ENCODE measurements at regions not wholly inside any gene's neighbourhood (a gene's known extent, or its start where the extent isn't known, plus 50 kb on each side); places are given as distances from the start of the nearest gene placed in this dataset.

DNA sequence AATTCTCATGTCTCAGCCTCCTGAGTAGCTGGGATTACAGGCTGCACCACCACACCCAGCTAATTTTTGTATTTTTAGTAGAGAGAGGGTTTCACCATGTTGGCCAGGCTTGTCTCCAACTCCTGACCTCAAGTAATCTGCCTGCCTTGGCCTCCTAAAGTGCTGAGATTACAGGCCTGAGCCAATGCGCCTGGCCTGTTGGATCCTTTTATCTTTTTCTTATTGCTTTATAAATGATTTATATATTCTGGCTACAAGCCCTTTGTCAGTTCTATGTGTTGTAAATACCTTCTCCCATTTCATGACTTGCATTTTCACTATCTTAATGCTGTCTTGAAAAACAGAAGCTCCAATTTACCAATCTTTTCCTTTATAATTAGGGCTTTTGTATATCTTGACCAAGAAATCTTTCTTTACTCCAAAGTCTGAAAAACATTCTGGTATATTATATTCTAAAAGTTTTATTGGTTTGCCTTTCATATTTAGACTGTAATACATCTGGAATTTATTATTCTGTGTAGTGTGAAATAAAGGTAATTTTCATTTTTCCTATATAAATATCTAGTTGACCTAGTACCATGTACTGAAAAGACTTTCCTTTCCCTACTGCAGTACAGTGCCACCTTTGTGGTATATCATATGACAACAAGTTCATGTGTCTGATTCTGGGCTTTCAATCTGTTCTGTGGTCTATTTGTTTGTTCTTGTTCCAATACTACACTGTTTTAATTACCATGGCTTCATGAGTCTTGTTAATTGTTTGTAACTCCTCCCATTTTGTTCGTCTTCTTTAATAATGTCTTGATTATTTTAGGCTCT is 52.9 kb upstream of the RNU6-1 start:
- no peak for DNase-seq (ENCODE audit: low read depth)

DNA sequence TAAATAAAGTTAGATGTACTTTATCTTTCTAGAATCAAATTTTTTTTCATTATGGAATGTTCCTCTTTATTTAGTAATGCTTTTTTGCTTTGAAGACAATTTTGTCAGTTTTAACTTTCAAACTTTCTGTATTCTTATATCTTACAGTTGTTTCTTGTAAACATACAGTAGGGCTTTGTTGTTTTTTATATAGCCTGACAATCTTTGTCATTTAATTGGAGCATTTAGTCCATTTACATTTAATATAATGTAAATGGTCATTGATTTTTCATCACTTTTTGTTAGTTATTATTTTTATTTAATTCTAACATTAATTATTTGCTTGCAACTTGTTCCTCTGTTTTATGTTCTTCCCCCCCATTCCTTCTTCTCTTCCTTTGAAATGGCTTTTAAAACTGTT is 55.4 kb upstream of the RNU6-1 start:
- no peak for DNase-seq (ENCODE audit: low read depth)

DNA sequence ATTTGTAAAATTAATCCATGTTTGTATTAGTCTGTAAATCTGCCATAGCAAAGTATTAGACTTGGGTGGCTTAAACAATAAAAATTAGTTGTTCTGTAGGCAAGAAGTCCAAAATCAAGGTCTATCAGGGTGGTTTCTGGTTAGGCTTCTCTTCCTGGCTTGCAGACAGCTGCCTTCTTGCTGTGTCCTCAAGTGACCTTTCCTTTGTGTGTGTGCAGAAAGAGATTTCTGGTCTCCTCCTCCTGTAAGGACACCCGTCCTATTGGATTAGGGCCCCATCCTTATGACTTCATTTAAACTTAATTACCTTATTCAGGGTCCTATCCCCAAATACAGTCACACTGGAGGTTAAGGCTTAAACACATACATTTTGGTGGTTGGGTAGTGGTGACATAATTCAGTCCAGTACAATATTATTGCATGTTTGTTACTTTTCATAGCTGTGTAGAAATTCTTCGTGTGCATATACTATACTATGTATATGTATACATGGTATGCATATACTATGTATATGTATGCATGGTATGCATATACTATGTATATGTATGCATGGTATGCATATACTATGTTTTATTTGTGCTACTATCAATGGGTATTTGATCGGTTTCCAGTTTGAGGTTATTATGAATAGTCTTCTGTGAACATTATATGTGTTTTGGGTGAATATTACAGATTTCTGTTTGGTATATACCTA is 57.9 kb upstream of the RNU6-1 start:
- DNase-seq (ENCODE audit: low read depth), result no peak

DNA sequence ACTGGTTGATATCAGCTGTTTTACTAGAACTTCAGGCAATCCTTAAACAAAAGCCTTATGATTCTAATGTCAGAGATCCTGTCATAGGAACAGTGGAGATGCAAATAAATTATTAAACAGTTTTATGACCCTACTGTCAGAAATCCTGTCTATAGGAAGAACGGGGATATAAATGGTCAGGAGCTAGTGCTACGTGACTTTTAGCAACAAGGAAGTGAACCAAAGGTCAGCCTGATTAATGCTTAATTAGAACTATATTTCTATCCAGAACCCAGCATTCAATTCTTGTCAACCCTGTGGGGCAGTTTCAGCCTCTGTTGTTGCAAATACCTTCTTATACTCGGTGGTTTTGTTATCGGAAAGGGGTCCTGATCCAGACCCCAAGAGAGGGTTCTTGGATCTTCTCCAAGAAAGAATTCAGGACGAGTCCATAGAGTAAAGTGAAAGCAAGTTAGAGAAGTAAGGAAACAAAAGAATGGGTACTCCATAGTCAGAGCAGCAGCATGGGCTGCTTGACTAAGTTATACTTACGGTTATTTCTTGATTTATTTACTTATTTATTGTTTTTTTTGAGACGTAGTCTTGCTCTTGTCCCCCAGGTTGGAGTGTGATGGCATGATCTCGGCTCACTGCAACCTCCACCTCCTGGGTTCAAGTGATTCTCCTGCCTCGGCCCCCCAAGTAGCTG is 59.9 kb upstream of the RNU6-1 start:
- no peak for DNase-seq (ENCODE audit: low read depth)

DNA sequence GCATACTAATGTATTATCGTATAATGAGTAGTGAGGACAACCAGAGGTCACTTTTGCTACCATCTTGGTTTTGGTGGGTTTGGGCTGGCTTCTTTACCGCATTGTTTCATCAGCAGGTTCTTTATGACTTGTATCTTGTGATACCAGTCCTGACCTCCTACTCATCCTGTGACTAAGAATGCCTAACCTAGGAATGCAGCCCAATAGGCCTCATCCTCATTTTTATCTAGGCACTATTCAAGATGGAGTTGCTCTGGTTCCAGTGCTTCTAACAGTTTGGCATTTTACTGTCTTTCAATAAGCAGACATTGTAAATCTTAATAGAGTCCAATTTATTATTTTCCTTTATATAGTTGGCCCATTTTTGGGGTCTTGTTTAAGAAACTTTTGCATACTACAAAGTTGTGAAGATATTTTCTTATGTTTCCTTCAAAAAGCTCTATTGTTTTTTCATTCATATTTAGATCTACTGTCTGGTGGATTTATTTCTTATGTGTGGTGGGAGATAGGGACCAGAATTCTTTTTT is 60.8 kb upstream of the RNU6-1 start:
- peak; percentile 17 for DNase-seq (ENCODE audit: low read depth)

DNA sequence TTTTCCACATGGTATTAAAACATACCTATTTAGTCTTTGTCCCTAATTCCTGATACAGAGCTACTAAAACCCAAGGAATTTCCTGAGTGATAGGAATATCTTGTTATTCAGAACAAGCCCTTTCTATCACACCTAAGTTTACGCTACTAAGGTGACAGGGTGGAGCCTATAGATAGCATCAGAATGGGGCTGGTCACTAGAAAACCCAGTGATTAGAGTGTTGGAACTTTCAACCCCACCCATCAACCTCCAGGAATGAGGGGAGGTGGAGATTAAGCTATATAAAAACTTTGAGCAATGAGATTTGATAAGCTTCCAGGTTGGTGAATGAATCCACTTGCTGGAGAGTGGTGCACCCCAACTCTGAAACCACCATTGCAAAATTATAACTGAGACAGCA is 62.1 kb upstream of the RNU6-1 start:
- no peak for DNase-seq (ENCODE audit: low read depth)

DNA sequence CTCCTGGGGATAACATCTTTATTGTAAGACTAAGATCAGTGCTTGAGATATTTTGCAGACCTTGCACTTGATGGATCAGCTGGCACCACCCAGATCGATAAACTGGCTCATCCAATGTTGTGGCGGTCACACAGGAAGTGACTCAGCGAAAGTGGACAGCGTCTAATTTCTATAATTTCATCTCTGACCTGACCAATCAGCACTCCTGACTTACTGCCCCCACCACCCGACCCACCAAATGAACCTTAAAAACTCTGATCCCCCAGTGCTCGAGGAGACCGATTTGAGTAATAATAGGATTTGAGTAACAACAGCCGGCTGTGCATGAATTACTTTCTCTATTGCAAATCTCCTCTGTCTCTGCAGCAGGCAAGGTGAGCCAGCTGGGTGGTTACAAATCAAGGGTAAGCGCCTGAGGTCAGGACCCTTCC is 62.7 kb upstream of the RNU6-1 start:
- DNase-seq (ENCODE audit: low read depth), result no peak

DNA sequence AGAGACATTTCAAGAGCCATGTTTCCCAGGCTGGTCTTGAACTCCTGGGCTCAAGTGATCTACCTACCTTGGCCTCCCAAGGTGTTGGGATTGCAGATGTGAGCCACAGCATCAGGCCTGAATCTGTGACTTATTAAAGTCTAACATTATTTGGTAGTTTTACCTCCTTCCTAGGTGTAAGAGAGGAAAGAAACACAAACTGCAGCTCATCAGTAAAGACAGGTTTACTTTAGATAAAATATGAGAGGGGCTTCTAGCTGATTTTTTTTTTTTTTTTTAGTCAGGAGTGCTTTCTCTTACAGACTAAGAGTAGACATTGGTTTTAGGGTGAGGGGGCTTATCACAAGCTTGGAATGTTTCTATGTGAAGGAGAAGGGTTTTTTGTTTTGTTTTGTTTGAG is 63.9 kb upstream of the RNU6-1 start:
- DNase-seq (ENCODE audit: low read depth), result no peak

DNA sequence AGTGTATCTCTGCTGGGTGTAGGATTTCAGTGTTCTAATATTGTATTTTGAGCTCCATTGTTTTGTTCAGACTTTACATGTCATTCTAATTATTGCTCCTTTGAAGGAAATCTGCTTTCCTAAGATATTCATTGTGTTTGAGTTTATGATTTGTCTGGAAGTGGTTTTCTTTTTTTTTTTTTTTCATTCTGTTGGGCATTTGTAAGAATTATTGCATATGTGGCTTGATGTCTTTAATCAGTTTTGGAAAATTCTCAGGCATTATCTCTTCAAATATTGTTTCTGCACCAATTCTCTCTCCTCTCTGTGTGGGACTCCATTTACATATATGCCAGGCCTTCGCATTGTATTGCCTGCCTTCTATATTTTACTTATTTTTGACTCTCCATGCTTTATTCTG is 65.8 kb upstream of the RNU6-1 start:
- DNase-seq (ENCODE audit: low read depth), result no peak

DNA sequence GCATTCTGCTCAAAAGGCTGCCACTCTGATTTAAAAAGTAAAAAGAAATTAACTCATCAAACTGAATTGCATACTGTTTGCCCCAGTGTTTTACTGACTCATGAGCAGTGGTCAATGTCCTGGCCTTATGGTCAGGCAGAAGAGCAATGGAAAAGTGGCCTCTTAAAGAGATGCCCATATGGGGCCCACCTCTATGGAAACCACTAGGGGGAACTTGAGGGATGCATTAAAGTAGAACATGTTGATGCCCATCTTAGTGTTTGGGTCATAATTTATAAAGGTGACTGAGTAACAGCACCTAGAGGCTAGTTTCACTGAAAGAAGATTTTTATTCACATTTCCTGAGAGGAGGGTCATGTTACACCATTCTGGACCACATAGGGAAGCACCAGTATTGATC is 66.5 kb upstream of the RNU6-1 start:
- DNase-seq (ENCODE audit: low read depth), result no peak

DNA sequence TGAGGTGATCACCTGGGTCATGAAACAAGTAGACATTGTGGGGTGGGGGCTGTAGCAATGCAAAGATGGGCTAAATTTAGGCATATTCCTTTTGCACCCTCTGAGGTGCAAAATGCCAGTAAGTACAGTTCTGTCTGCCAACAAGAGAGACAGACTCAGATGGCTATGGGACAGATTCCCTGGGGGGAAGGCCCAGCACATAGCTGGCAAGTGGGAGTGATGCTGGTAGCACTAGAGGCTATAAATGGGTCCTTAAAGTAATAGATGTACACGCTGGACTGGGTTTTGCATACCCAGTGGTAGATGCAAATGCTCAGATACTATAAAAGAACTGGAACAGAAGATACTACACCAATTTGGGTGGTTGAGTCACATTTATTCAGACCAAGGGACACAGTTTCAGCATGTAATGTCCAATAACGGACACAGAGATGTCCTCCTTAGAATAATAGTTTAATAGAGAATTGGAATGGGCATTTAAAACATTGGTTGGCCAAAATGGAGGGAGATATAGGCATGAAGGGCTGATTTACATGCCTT is 67.4 kb upstream of the RNU6-1 start:
- DNase-seq (ENCODE audit: low read depth), result no peak

DNA sequence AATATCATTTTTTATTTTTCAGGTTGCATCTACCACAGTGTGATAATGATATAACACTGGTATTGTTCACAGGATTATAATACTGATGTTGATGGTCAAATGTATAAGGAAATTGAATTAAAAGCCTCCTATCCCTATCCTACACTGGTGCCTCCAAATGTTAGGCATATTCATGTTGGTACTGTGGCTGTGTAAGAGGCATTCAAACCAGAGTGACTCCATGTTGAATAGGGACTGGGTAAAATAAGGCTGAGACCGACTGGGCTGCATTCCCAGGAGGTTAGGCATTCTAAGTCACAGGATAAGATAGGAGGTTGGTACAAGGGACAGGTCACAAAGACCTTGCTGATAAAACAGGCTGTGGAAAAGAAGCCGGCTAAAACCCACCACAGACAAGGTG is 68.9 kb upstream of the RNU6-1 start:
- DNase-seq (ENCODE audit: low read depth), result no peak

DNA sequence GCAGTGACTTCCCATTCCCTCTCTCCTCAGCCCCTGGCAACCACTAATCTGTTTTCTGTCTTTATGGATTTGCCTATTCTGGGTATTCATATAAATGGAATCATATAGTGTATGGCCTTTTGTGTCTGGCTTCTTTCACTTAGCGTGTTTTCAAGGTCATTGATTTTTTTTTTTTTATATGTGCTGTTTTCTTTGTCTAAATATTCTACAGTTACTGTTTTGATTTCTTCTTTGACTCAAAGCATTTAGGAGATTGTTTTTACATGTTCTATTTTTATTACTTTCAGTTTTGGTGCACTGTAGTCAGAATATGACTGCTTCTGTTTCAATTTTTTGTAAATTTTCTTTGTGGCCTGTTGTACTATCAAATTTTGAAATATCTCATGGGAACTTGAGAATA is 71.9 kb upstream of the RNU6-1 start:
- DNase-seq (ENCODE audit: low read depth), result no peak

DNA sequence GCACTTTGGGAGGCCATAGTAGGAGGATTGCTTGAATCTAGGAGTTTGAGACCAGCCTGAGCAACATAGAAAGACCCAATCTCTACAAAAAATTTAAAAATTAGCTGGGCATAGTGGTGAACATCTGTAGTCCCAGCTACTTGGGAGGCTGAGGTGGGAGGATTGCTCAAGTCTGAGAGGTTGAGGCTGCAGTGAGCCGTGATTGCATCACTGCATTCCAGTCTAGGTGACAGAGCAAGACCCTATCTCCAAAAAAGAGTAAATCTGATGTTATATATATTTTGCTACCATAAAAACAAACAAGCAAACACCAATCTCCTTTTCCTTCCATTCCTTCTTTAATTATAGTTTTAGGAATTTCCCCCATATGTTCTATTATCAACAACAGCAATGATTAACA is 74.2 kb upstream of the RNU6-1 start:
- no peak for DNase-seq (ENCODE audit: low read depth)

DNA sequence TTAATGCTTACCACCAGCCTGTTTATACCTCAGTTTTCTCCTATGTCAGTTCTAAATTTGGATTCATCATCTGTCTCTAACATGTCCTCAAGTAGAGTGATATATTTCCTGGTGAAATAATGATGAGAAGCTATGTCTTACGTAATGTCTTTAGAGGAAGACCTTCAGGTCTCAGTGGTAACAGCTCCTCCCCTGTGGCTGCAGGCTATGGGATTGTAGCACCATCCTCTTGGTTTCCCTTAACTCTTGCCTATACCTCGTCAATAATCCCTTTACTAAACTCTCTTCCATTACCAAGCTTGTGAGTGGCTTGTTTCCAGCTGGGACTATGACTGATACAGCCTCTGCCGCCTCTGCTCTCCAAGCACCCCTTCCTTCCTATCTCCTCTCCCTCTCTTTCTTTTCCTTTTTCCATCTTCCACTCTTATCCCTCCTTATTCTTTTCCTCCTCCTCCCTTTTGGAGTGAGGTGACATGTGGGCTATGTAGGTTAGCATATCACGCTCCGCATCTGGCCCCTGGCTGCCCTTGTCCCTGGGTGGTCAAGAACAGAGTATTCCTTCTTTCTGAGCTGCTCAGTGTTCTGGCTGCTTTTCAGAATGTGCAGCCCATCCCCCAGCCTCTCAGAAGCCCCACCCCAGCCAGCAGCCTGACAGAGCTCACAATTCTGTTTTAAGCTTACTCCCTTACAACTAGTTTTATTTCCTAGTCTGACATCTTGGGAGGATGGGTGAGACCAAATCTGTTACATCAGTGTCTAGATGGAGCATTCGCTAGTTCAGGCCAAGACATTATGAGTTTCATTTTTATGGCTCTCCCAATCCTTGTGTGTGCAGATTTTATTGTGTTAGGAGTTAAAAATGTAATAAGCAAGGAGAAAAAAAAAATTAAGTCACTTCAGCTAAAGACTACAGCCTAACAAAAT is 75.0 kb upstream of the RNU6-1 start:
- DNase-seq (ENCODE audit: low read depth), result no peak

DNA sequence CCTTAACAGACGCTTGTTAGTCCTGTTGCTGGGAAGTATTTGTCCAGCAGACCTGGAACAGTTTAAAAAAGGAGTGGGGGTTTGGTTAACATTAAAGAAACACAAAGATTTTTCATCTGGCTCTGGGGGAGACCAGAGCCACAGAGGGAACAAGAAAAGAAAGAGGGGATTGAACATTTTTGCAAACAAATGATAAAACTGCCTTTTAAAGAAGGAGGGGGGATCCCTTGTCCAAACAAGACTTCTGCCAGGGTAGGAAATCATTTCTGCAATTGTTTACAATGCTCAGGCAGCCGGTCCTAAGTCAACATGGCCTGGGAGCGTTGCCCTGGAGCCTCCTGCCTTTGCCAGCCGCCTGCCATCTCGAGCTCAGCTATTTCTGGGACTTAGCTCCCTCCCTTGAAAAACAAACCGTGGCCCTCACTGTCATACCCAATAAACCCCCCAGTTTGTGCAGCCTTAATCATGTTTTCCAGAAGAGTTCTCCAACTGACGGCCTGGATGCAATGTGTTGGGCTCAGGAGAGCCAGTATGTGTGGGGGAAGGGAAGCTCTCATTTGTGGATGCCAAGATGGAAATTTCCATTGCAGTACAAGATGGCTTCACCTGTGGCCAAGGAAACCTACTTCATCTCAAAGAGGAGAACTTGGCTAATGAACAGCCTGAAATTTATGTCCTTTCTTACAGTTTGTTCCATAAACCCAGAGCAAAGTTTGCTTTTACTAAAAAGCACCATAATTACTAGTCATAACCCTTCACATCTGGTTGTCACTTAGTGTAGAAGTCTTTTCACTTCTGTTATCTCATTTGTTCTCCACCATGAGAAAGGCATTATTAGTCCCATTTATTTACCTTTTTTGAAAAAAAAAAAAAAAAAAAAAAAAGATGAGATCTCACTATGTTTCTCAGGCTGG is 75.9 kb upstream of the RNU6-1 start:
- DNase-seq (ENCODE audit: low read depth), result no peak

DNA sequence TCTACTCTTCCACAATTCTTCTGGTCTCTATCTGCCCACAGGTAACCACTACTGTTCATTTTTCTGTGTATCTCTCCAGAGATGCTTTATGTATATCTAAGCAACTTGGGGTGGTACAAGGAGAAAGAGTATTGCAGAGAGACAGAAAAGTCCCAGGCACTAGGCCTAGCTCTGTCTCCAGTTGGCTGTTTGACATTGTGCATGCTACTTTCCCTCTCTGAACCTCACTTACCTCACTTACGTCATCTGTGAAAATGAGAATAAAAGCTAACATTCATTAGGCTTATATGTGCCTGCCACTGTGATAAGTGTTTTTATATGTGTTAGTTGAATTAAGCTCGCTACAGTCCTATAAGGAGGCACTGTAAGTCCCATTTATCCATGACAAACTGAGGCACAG is 76.7 kb upstream of the RNU6-1 start:
- DNase-seq (ENCODE audit: low read depth), result no peak

DNA sequence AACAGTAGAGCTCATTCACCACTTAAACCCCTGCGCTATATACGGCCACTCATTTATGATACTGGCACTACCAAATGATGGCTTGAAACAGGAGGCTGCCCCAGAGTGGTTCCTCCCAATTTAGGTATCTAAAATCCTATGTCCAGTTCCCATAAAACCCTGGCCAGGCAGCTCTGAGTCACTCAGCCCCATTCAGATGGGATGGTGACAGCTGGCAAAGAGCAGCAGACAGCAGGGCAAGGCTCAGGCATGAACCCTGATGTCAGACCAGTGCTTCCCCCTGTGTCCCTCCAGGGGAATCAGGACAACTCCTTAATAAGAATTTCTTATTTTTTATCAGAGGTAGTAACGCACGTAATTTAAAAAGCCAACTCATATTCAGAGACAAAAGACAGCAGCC is 77.2 kb upstream of the RNU6-1 start:
- DNase-seq (ENCODE audit: low read depth), result no peak

DNA sequence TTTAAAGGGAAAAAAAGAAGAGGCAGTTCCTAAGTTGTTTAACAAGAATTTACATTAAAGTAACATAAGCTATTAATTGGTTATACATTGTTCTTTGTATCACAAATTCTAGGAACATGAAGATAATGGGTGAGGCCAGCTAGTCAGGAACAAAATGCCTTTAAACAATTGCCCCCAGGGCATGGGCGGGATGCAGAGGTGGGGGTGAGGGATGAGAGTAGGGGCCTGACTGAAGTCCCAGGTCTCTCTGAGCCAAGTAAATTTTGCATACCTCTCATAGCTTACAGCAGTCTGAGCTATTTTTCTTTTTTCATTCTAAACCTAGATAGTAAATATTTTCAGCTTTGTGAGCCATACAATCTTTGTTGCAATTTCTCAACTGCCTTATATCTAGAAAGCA is 77.8 kb upstream of the RNU6-1 start:
- no peak for DNase-seq (ENCODE audit: low read depth)
